BJ (cell line): ENCODE measurements at regions not wholly inside any gene's neighbourhood (a gene's known extent, or its start where the extent isn't known, plus 50 kb on each side); places are given as distances from the start of the nearest gene placed in this dataset.
A peak's percentile ranks its signal among the peaks of the same experiment; 100 is the strongest.

ENCODE experiments used
- CTCF ChIA-PET: fragments of 350-600 bp; formaldehyde crosslinking; extraction: SDS; loops from one replicate; lab custom pipeline; 2021; ENCODE audit warnings: antibody characterized with exemption, inconsistent platforms; lab: Yijun Ruan, JAX
- POLR2A ChIA-PET: fragments of 300-600 bp; sonication (Branson Sonifier 250); formaldehyde crosslinking; extraction: SDS; loops from one replicate; lab custom pipeline; 2021; ENCODE audit warnings: antibody characterized with exemption; lab: Charles Lee
- DNase-seq: peaks from one replicate; pipeline ENCODE4 v3.0.0-alpha.2; 2011; ENCODE audit warnings: low read depth
- H3K27me3 ChIP-seq: 2 replicates; pipeline ENCODE4 v1.6.0; 2011; ENCODE audit warnings: low read length; ENCODE audit not compliant: control insufficient read depth, insufficient read depth
- H3K36me3 ChIP-seq: 2 replicates; pipeline ENCODE4 v1.5.1; 2011; ENCODE audit warnings: low read length; ENCODE audit not compliant: control insufficient read depth, insufficient read depth
- H3K4me3 ChIP-seq: 2 replicates; pipeline ENCODE4 v1.5.1; 2011; ENCODE audit warnings: low read depth, mild to moderate bottlenecking, control low read depth, low read length
- CTCF ChIP-seq: IDR thresholded peaks from 2 replicates; pipeline ENCODE4 v1.5.1; 2011; ENCODE audit warnings: low read depth, mild to moderate bottlenecking, control low read depth, inconsistent platforms, low read length, moderate library complexity; ENCODE audit not compliant: insufficient read depth

GRCh38 chr22:19629720-19630419, 84.4 kb upstream of the SEPTIN5 start:
- no peak for DNase-seq
- ChIA-PET CTCF (interaction anchor here (0.6 to 4.1 kb wide), 57 partner anchors 9 to 681 kb away, joined by 3 to 43 read pairs (median 4); partner anchors contain the start of genes ESS2, HIRA, MRPL40 and UFD1), POLR2A (no interaction called here)

GRCh38 chr22:19630614-19631013, 83.7 kb upstream of the SEPTIN5 start:
- H3K4me3 ChIP-seq: no peak overlapping the region
- no peaks in the 10 kb centered on the region for H3K36me3 ChIP-seq
- no peak for TF ChIP-seq CTCF
- ChIA-PET CTCF (interaction anchor here (0.6 to 4.1 kb wide), 45 partner anchors 9 to 494 kb away, joined by 3 to 43 read pairs (median 4); partner anchors contain the start of genes ESS2, HIRA and MRPL40), POLR2A (no interaction called here)
- DNase-seq: no peak
- H3K27me3 ChIP-seq: peaks cover 3% of the 10 kb centered on the region

More at GRCh38 chr22:19629720-19630419, 84.4 kb upstream of the SEPTIN5 start:
- Histone ChIP-seq H3K4me3 (no peak overlapping the region), H3K27me3 (peaks cover 3% of the 10 kb centered on the region), H3K36me3 (no peaks in the 10 kb centered on the region)
- TF ChIP-seq CTCF: peak; percentile 96

- ChIA-PET CTCF (interaction anchor here (0.6 to 2.5 kb wide), 21 partner anchors 8 to 726 kb away, joined by 3 to 15 read pairs (median 4); partner anchors contain the start of gene DGCR6), POLR2A (no interaction called here)
- no peak overlapping the region for H3K4me3 ChIP-seq
- H3K36me3 ChIP-seq: no peaks in the 10 kb centered on the region
- TF ChIP-seq CTCF: peak; percentile 74
- H3K27me3 ChIP-seq: peaks cover 2% of the 10 kb centered on the region
- no peak for DNase-seq
These were observed 82.2 kb upstream of the SEPTIN5 start for GRCh38 chr22:19631899-19632667.

- no peak for TF ChIP-seq CTCF
- Histone ChIP-seq H3K27me3 (peaks cover 4% of the 10 kb centered on the region), H3K36me3 (no peaks in the 10 kb centered on the region), H3K4me3 (no peak overlapping the region)
- ChIA-PET POLR2A (no interaction called here), CTCF (interaction anchor here (0.6 to 2.5 kb wide), 14 partner anchors 8 to 453 kb away, joined by 3 to 15 read pairs (median 4); no protein-coding TSS in a partner anchor)
- DNase-seq: no peak
These were observed 81.6 kb upstream of the SEPTIN5 start for GRCh38 chr22:19632668-19633148.
